Loucy (cell line): ENCODE measurements at regions not wholly inside any gene's neighbourhood (a gene's known extent, or its start where the extent isn't known, plus 50 kb on each side); places are given as distances from the start of the nearest gene placed in this dataset.

Experiments
- EZH2phosphoT487 ChIP-seq: fragments of 200-600 bp; IDR thresholded peaks from 2 replicates; pipeline ENCODE4 v1.6.1; 2018; ENCODE audit warnings: antibody characterized with exemption, mild to moderate bottlenecking, moderate library complexity, borderline replicate concordance
- TF ChIP-seq, protein P1 (sequence below): fragments of 200-600 bp; sonication (generic); conservative IDR thresholded peaks from 2 replicates; pipeline ENCODE4 v1.5.1; 2014; ENCODE audit warnings: mild to moderate bottlenecking, antibody characterized with exemption, low read length

DNA sequence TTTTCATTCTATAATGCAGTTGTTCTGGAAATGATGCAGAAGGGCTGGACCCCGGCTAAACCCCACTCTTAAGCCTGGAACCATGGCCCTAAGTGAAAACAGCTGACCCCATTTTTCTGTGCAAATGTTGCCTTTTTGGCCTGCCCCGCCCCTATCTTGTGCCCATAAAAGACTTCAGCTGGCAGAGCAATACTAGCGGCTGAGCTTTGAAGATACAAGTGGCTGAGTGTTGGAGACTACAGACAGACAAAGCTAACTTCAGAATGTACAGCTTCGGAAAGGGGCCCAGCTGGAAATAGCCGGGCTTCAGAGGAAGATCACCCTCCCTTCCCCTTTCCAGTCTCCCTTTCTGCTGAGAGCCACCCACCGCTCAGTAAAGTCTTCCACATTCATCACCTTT lies 258.6 kb upstream of the SPTLC3 start:
- TF ChIP-seq EZH2phosphoT487, result no peak
- TF ChIP-seq, protein P1, sequence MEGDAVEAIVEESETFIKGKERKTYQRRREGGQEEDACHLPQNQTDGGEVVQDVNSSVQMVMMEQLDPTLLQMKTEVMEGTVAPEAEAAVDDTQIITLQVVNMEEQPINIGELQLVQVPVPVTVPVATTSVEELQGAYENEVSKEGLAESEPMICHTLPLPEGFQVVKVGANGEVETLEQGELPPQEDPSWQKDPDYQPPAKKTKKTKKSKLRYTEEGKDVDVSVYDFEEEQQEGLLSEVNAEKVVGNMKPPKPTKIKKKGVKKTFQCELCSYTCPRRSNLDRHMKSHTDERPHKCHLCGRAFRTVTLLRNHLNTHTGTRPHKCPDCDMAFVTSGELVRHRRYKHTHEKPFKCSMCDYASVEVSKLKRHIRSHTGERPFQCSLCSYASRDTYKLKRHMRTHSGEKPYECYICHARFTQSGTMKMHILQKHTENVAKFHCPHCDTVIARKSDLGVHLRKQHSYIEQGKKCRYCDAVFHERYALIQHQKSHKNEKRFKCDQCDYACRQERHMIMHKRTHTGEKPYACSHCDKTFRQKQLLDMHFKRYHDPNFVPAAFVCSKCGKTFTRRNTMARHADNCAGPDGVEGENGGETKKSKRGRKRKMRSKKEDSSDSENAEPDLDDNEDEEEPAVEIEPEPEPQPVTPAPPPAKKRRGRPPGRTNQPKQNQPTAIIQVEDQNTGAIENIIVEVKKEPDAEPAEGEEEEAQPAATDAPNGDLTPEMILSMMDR, result no peak
